CD4-positive, alpha-beta T cell treated with Interleukin-15 for 4 hours (primary cell): ENCODE measurements at regions not wholly inside any gene's neighbourhood (a gene's known extent, or its start where the extent isn't known, plus 50 kb on each side); places are given as distances from the start of the nearest gene placed in this dataset.
"Not testable (repeated sequence)": the region's sequence is repeated elsewhere in the genome, so short reads cannot be mapped to it uniquely, and the experiment has no call there.

Source experiments
- DNase-seq: peaks from one replicate; pipeline ENCODE4 v3.0.0-alpha.2; 2020; ENCODE audit warnings: low spot score

DNA sequence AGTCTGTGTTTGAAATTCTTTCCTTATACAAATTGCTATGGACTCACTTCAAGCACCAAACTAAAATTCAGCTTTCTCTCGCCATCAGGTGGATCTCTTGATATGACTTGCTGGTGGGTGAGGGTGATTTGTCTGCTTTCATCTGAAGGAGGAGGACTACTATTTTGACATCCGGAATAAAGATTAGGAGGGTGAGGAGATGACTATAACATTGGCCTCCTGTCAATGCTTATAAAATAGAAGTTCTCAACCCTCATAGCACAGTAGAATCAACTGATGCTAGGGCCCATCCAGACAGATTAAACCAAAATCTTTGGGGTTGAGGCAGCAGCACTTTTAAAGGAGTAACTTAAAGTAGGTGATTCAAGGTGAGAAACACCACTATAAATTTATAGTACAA is 120.4 kb upstream of the DNAJC10 start:
- no peak for DNase-seq

DNA sequence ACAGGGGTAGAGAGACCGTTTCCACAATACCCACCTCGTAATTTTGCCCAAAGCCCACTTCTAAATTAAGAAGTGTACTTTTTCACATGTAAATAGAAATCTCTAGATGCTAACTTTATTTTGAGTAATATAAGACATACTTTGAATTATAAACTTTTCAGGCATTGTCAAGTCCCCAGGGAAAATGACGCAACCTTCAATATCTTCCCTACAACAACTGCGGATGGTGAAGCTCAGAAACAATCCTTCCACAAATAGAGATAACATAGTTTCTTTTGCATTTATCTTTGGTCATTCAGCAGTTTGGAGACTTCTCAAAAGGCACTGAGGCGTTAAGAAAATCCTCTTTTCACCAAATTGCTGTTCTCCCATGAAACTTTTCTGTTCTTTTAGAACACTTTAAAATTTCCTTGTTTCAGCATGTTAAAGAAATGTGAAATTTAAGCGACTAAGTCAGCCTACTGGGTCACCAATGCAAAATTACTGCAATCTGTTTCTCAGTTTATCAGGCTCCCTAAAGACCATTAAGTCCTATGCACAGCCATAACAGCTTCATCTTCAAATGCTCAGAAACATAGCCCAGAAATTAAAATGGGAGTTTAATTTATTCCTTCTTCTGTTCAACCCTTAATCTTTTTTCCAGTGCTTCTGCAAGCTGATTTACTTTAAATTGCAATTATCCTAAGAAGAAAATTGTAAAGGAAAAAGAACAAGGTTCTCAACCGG is 118.3 kb upstream of the DNAJC10 start:
- DNase-seq = no peak

DNA sequence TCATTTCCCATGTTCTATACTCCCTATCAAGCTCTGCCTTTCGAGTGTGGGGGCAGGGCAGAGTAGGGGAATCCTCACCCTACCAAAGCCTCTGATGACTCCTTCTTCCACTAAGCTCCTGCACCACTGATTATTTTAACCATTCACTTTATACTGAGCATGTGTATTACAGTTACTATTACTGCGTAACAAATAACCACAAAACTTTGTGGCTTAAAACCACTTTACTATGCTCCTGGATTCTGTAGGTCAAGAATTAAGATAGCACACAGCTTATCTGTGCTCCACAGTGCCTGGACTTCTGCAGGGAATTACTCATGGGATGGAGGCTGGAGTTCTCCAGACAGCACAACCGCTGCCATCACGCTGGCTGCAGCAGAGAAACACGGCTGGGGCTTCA is 117.4 kb upstream of the DNAJC10 start:
- no peak for DNase-seq

DNA sequence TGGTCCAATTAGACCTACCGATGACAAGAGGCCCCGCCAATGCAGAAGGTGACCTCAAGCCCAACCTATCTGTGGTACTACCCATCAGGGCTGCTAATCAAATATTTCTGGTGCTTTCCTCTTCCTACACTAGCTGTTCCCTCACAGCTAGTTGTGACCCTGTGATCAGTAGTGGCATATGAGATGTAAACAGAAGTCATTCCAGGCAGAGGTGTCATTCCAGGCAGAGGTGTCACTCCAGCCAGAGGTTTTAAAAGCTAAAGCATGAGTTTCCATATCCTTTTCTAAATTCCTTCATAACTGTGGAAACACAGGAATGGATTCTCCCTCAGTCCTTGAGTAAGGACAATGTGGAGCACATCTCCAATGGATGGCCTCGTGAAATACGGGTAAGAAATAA is 110.9 kb upstream of the DNAJC10 start:
- no peak for DNase-seq

DNA sequence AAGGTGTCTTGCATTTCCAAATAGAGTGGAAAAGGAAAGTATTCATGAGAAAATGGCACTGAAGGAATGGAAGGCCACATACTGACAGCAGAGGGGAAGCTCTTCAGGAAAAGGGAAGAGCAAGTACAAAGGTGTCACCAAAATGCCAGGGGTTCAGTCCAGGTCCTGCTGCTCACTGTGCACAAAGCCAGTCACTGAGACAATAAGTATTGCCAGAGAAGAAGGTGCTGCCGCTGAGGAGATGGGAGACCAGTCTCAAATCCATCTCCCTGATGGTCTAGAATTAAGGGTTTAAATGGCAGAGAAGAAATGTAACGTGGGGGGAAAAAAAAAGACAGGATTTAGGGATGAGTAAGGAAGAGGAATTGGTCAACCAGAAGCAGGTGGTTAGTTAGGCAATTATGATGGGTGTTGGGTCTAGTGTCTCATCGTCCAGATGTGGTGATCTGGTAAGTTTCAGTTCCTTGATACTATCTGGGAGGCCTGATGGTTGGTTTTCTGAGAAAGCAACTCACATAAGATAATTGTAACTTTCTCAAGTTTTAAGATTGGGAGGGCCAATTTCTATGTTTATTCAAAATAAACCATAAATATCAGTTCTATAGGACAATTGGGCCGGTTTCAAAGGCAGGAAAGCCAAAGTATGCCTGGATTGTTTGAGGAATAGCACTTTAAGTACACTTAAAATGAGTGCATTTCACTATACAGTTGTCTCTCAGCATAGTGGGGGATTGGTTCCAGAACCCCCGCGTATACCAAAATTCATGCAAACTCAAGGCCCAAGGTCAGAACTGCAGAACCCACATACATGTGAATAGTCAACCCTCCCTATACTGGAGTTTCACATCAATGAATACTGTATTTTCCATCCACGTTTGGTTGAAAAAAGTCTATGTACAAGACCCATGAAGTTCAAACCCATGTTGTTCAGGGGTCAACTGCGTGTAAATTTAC is 109.1 kb upstream of the DNAJC10 start:
- no peak for DNase-seq

DNA sequence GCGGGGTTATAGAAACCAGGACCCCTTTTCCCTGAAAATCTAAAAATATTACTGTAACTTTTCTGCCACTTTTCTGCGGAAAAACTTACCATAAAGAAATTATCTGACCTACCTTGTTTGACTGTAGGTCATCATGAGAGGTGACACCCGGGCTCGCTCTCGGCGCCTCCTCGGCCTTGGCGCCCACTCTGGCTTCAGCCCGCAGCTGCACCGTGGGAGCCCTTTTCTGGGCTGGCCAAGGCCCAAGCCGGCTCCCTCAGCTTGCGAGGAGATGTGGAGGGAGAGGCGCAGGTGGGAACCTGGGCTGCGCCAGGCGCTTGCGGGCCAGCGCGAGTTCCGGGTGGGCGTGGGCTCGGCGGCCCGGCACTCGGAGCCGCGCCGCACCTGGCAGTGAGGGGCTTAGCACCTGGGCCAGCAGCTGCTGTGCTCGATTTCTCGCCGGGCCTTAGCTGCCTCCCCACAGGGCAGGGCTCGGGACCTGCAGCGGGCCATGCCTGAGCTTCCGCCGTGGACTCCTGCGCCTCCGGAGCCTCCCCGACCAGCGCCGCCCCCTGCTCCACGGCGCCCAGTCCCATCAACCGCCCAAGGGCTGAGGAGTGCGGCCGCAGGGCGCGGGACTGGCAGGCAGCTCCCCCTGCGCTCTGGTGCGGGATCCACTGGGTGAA is 107.7 kb upstream of the DNAJC10 start:
- DNase-seq = no peak

DNA sequence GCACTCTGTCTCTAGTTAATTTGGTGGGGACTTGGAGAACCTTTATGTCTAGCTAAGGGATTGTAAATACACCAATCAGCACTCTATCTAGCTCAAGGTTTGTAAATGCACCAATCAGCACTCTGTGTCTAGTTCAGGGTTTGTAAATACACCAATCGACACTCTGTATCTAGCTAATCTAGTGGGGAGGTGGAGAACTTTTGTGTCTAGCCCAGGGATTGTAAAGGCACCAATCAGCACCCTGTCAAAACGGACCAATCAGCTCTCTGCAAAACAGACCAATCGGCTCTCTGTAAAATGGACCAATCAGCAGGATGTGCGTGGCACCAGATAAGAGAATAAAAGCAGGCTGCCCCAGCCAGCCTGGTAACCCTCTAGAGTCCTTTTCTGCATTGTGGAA is 107.1 kb upstream of the DNAJC10 start:
- not testable (repeated sequence) for DNase-seq

DNA sequence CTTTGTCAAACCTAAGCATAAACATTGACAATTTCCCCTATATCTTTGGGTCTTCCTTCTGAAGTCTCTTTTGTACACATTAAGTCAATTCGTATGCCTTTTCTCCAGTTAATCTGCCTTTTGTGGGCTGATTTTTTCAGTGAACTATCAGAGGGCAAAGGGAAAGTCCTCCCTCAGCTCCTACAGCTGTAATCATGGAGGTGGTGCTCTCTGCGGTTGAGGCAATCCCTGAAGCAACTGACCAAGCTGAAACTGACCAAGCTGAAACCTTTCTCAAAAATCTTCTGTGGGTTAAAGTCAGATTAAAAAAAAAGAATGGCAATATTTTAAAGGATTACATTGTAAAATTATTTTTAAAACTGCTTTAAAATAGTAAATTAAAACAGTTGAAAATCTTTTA is 105.8 kb upstream of the DNAJC10 start:
- DNase-seq = no peak

DNA sequence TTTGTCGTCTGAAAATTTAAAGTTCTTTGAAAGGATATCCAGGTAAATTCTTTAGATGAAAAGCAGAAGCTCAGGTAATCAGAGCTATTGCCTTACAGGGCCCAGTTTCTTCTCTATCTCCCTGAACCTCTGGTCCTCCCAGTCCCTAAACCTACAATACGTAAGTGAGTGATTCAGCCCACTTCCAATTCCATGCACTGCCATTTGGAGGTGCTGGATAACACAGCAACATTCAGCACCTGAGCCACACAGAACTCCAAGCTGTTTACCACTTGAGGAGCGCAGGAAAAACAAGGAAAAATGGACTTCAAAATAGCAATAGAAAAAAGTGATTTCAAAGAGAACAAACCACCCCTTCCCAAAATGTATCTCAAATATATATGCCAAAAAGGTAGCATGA is 105.0 kb upstream of the DNAJC10 start:
- no peak for DNase-seq

DNA sequence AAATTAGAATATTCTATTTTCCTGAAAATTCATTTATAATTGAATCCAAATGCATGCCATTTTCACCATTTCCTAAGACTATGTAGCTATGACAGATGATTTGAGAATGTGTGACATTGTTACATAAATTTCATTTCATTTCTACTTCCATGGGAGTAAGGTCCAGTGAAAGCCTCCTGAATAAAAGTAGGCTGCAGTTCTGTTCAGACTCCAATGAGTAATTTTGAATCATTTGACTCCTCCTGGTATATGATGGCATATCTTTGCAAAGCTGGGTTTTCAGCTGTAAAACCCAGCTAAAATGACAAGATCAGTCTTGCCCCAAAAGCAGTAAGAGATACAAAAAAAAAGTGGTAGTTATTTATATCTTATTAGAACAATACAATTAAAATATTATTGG is 101.0 kb upstream of the DNAJC10 start:
- DNase-seq = no peak

DNA sequence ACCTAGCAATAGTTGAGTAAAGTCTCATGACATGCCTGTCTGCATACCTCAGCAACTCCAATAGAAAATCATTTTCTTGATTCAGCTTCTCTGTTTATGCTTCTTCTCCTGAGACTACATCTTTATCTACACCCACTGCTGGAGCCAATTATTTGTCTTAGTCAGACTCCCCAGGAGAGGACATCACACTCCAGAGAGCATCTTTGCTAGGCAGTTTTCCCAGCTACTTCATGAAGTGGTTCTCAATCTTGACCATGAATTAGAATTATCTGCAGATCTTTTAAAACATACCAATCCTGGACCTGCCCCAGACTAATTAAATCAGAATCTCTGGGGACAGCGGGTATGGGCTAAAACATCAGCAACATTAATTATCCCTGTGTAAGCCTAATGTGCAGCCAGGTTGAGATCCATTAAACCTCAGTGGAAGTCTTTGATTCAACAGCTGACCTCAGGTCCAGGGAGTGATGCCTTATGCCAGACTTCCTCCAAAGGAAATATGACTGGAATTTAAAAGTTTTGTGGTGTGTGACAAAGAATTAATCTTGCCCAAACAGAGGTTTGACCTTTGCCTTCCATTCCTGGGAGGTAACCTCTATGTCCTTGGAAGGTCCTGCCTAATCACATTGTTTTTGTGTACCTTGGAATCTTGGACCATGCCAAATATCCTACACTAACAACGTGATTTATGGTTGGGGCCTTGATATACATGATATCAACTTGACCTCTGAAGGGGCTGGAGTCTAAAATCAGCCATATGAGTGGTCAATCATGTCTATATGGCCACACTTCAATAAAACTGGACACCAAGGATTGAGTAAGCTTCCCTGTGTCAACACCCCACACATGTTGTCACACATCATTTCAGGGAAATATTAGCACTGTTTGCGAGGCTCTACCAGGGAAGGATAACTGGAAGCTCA is 99.3 kb upstream of the DNAJC10 start:
- no peak for DNase-seq

DNA sequence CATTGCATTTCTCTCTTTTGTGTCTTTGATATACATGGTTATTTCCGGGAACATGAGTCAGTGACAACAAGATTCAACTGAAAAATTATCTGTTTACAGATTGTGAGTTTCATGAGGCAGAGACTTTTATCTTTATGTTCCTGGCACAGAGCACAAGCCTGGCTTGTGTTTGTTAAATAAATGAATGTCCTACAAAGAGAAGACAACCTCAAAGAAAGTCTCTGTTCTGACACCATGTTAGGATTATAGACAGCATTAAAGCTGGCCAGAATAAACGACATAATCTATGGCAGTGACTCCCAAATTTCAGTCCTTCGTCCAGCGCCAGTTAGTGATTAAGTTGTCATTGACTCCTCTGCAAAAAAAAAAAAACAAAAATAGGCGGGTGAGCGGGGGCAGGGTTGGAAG is 97.4 kb upstream of the DNAJC10 start:
- no peak for DNase-seq

DNA sequence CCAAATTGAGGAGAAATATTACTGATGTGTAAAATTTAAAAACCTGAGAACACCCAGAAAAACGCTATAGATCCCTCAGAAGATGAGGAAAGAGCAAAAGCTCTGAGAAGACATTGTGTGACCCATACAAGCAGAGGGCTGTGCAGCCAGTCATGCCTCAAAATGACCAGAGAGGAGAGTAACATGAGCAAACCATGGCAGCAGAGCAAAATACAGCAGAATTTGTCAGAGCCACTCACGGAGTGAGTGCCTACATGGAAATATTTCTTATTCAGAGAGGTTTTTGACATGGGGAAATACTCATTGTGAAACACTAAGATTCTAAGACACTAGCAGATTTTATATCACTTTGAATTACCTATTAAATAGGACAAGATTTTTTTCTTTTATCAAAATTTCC is 96.8 kb upstream of the DNAJC10 start:
- DNase-seq = no peak

DNA sequence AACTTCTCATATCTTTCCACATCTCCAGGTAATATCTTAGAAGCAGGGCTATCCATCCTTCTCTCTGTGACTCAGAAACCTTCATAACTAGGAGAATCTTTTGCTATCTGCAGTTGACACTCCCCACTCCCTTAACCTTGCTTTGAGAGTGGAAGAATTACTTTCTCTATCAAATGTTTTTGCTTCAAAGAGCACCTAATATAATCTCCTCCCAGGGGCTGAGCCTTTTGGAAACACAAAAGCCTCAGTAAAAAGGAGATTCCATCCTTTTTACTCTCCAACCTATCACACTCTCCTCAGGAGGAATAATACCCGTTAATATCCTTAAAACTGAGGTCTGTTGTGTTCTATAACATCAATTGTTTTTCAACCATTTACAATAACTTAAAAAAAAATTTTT is 94.9 kb upstream of the DNAJC10 start:
- DNase-seq = no peak

DNA sequence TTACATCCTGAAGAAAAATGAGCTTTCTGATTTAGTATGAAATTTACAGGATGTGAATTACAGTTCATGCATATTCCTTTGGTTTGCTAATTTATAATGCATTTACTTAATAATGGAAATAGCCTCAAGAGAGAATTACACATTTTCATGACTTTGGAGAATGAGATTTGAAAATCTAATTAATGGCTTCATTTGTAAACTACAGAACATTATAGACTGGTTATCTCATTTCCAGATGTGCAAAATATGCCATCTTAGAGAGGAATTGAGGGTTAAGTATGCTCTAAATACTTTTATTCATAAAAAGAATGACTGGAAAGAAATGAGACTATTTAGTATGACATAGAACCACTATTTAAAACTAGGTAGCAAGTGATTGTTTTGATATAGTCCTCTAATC is 94.2 kb upstream of the DNAJC10 start:
- no peak for DNase-seq

DNA sequence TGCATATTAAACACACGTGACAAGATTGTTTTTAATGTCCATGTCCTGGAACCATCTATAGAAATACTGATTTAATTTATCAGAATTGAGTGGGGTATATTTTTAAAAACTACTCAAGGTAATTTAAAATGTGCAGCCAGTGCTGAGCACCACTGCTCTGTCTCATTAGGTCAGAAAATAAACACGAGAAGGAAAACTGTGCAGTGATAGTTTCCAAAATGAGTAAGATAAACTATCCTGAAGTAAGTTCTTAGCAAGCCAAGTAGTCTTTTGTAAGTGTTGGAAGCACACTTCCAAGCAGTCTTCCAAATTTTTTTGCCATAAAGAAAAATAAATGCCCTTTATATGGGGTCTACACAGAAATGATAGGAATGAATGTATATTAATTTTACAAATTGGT is 93.8 kb upstream of the DNAJC10 start:
- no peak for DNase-seq

DNA sequence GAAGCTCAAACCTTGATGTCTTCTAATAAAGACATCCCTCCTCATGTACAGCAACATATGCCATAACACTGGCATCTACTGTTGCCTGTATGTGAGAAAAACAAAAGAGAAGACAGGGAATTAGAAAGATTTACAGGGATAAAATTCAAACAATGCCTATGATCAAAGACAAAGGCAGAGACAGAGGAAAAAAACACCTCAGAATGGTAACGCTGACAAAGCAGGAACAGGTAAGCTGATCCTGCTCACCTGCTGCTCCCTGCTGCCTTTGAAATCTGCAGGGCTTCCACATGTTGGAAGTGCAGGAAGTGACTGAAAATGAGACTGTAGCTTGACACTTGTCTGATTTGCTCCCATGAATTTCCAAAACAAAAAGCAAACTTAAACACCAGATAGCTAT is 90.2 kb upstream of the DNAJC10 start:
- no peak for DNase-seq

DNA sequence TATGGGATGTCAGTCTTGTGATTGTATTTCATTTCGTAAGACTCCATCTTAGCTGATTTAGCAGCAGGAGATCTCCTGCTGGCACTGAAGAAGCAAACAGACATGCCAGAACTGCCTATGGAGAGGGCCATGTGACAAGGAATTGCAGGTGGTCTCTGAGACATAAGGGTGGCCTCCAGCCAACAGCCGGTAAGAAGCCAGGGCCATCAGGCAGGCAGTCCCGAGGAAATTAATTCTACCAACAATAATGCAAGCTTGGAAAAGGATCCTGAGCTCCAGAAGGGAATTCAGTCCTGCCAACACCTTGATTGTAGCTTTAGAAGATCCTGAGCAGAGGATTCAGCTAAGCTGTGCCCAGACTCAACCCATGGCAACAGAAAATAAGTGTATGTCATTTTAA is 87.1 kb upstream of the DNAJC10 start:
- no peak for DNase-seq

DNA sequence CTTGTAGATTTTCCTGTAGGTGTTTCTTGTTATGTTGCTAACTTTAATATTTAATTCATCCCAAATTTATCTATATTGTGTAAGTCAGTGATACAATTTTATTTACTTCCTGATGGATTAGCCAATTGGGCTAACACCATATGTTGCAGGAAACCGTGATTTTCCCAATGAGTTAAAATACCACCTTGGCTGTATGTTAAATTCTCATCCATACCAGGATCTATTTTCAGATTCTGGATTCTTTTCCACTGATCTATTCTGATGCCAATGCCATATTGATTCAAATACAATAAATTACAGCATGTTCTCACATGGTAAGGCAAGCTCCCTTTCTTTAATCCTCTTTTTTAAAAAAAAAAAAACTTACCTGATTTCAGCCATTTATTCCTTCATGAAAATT is 85.8 kb upstream of the DNAJC10 start:
- DNase-seq = no peak

DNA sequence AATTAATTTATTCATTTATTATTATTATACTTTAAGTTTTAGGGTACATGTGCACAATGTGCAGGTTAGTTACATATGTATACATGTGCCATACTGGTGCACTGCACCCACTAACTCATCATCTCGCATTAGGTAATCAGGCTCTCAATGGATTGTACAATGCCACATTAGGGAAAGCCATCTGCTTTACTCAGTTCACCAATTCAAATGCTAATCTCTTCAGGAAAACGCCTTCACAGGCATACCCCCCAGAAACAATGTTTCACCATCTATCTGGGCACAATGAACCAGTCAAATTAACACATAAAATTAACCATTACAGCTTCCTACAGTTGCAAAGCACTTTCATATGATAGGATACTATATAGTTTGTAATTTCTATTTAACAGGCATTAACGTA is 84.8 kb upstream of the DNAJC10 start:
- no peak for DNase-seq

DNA sequence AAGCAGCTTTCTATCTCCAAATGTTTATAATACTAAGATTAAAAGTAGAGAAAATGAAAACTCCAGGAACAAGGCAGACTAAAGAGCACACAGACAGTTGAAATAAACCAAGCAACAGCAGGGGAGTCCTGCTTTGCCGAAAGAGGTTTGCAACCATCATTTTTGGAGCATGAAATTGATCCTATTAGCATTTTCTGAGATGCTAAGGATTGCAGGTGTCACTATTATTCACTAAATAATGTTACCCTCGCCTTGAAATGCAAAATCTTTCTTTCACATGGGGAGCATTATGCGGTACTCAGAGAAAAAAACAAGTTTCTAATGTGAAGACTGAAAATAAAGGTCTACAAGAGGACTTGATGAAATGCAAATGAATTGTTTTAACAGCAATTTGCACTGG is 81.7 kb upstream of the DNAJC10 start:
- no peak for DNase-seq

DNA sequence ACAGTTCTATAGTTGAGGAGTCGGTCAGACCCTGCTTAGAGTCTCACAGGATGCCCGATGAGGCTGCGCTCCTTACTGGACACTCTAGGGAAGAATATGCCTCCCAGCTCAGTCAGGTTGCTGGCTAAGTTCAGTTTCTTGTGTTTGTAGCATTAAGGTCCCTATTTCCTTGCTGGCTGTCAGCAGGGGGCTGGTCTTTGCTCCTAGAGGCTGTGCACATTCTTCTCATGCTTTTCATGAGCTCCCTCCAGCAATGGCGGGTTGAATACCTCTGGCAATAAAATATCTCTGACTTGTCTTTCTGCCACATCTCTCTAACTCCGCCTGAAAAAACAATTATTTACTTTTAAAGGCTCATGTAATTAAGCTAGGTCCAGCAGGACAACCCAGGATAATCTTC is 79.4 kb upstream of the DNAJC10 start:
- no peak for DNase-seq
